ENCODE measurements at regions not wholly inside any gene's neighbourhood (a gene's known extent, or its start where the extent isn't known, plus 50 kb on each side); places are given as distances from the start of the nearest gene placed in this dataset.
"Not testable (repeated sequence)": the region's sequence is repeated elsewhere in the genome, so short reads cannot be mapped to it uniquely, and the experiment has no call there.

- not testable (repeated sequence) for H3K36me3 ChIP-seq (ENCODE audit: control insufficient read depth, insufficient read depth, low read length); H3K4me1 ChIP-seq (ENCODE audit: control insufficient read depth, insufficient read depth, low read length); H3K27me3 ChIP-seq (ENCODE audit: control insufficient read depth, insufficient read depth, low read length); H3K4me3 ChIP-seq (ENCODE audit: low read depth, low read length); H3K27ac ChIP-seq (ENCODE audit: low read depth, low read length); H3K9me3 ChIP-seq (ENCODE audit: control insufficient read depth, insufficient read depth, low read length); H3K9ac ChIP-seq (ENCODE audit: low read depth, low read length)
Observed at GRCh38 chr9:10890266-10890665, 277.5 kb upstream of the PTPRD start.

- Histone ChIP-seq H3K4me3 (ENCODE audit: low read depth, low read length) (no peak overlapping the region), H3K9me3 (ENCODE audit: control insufficient read depth, insufficient read depth, low read length) (peaks cover 6% of the 10 kb centered on the region), H3K27me3 (ENCODE audit: control insufficient read depth, insufficient read depth, low read length) (no peaks in the 10 kb centered on the region), H3K36me3 (ENCODE audit: control insufficient read depth, insufficient read depth, low read length) (no peaks in the 10 kb centered on the region), H3K27ac (ENCODE audit: low read depth, low read length) (no peak overlapping the region), H3K9ac (ENCODE audit: low read depth, low read length) (no peak overlapping the region), H3K4me1 (ENCODE audit: control insufficient read depth, insufficient read depth, low read length) (peaks cover 3% of the 10 kb centered on the region; the same call in 1 of the 2 replicates)
Observed at GRCh38 chr9:10899509-10899908, 286.7 kb upstream of the PTPRD start.

GRCh38 chr9:10903969-10904368, 291.2 kb upstream of the PTPRD start:
- Histone ChIP-seq H3K36me3 (ENCODE audit: control insufficient read depth, insufficient read depth, low read length) (no peaks in the 10 kb centered on the region), H3K27me3 (ENCODE audit: control insufficient read depth, insufficient read depth, low read length) (no peaks in the 10 kb centered on the region), H3K4me1 (ENCODE audit: control insufficient read depth, insufficient read depth, low read length) (no peaks in the 10 kb centered on the region), H3K4me3 (ENCODE audit: low read depth, low read length) (no peak overlapping the region), H3K27ac (ENCODE audit: low read depth, low read length) (no peak overlapping the region), H3K9ac (ENCODE audit: low read depth, low read length) (no peak overlapping the region), H3K9me3 (ENCODE audit: control insufficient read depth, insufficient read depth, low read length) (peaks cover 5% of the 10 kb centered on the region)

- Histone ChIP-seq H3K9me3 (ENCODE audit: control insufficient read depth, insufficient read depth, low read length) (peaks cover 6% of the 10 kb centered on the region), H3K9ac (ENCODE audit: low read depth, low read length) (no peak overlapping the region), H3K4me3 (ENCODE audit: low read depth, low read length) (no peak overlapping the region), H3K27me3 (ENCODE audit: control insufficient read depth, insufficient read depth, low read length) (no peaks in the 10 kb centered on the region), H3K36me3 (ENCODE audit: control insufficient read depth, insufficient read depth, low read length) (no peaks in the 10 kb centered on the region), H3K4me1 (ENCODE audit: control insufficient read depth, insufficient read depth, low read length) (0 out of 2 replicates have a peak, but pooled peaks cover 5% of the 10 kb centered on the region), H3K27ac (ENCODE audit: low read depth, low read length) (no peak overlapping the region)
Observed at GRCh38 chr9:10910779-10911178, 298.0 kb upstream of the PTPRD start.

- Histone ChIP-seq H3K9ac (ENCODE audit: low read depth, low read length) (no peak overlapping the region), H3K27me3 (ENCODE audit: control insufficient read depth, insufficient read depth, low read length) (no peaks in the 10 kb centered on the region), H3K4me3 (ENCODE audit: low read depth, low read length) (no peak overlapping the region), H3K27ac (ENCODE audit: low read depth, low read length) (no peak overlapping the region), H3K36me3 (ENCODE audit: control insufficient read depth, insufficient read depth, low read length) (no peaks in the 10 kb centered on the region), H3K9me3 (ENCODE audit: control insufficient read depth, insufficient read depth, low read length) (peaks cover 6% of the 10 kb centered on the region), H3K4me1 (ENCODE audit: control insufficient read depth, insufficient read depth, low read length) (0 out of 2 replicates have a peak, but pooled peaks cover 7% of the 10 kb centered on the region)
Observed at GRCh38 chr9:10911373-10911772, 298.6 kb upstream of the PTPRD start.

GRCh38 chr9:10917001-10917400, 304.2 kb upstream of the PTPRD start:
- Histone ChIP-seq H3K9me3 (ENCODE audit: control insufficient read depth, insufficient read depth, low read length) (no peaks in the 10 kb centered on the region), H3K4me3 (ENCODE audit: low read depth, low read length) (no peak overlapping the region), H3K27me3 (ENCODE audit: control insufficient read depth, insufficient read depth, low read length) (no peaks in the 10 kb centered on the region), H3K9ac (ENCODE audit: low read depth, low read length) (no peak overlapping the region), H3K27ac (ENCODE audit: low read depth, low read length) (no peak overlapping the region), H3K36me3 (ENCODE audit: control insufficient read depth, insufficient read depth, low read length) (no peaks in the 10 kb centered on the region), H3K4me1 (ENCODE audit: control insufficient read depth, insufficient read depth, low read length) (peaks cover 15% of the 10 kb centered on the region)

- no peak overlapping the region for H3K9ac ChIP-seq (ENCODE audit: low read depth, low read length)
- peak overlapping the region; percentile 37; the same call in 1 of the 2 replicates for H3K4me3 ChIP-seq (ENCODE audit: low read depth, low read length)
- H3K27ac ChIP-seq (ENCODE audit: low read depth, low read length): peak overlapping the region; percentile 57
- no peaks in the 10 kb centered on the region for H3K27me3 ChIP-seq (ENCODE audit: control insufficient read depth, insufficient read depth, low read length)
- H3K36me3 ChIP-seq (ENCODE audit: control insufficient read depth, insufficient read depth, low read length): no peaks in the 10 kb centered on the region
- H3K4me1 ChIP-seq (ENCODE audit: control insufficient read depth, insufficient read depth, low read length): peaks cover 30% of the 10 kb centered on the region
- H3K9me3 ChIP-seq (ENCODE audit: control insufficient read depth, insufficient read depth, low read length): no peaks in the 10 kb centered on the region
Observed at GRCh38 chr9:10921671-10922070, 308.9 kb upstream of the PTPRD start.

GRCh38 chr9:10925896-10926295, 313.1 kb upstream of the PTPRD start:
- Histone ChIP-seq H3K27me3 (ENCODE audit: control insufficient read depth, insufficient read depth, low read length) (no peaks in the 10 kb centered on the region), H3K36me3 (ENCODE audit: control insufficient read depth, insufficient read depth, low read length) (no peaks in the 10 kb centered on the region), H3K9me3 (ENCODE audit: control insufficient read depth, insufficient read depth, low read length) (no peaks in the 10 kb centered on the region), H3K4me3 (ENCODE audit: low read depth, low read length) (no peak overlapping the region), H3K9ac (ENCODE audit: low read depth, low read length) (no peak overlapping the region), H3K27ac (ENCODE audit: low read depth, low read length) (no peak overlapping the region), H3K4me1 (ENCODE audit: control insufficient read depth, insufficient read depth, low read length) (peaks cover 30% of the 10 kb centered on the region)

GRCh38 chr9:10928372-10928771, 315.6 kb upstream of the PTPRD start:
- Histone ChIP-seq H3K27ac (ENCODE audit: low read depth, low read length) (no peak overlapping the region), H3K36me3 (ENCODE audit: control insufficient read depth, insufficient read depth, low read length) (no peaks in the 10 kb centered on the region), H3K9ac (ENCODE audit: low read depth, low read length) (no peak overlapping the region), H3K4me3 (ENCODE audit: low read depth, low read length) (no peak overlapping the region), H3K9me3 (ENCODE audit: control insufficient read depth, insufficient read depth, low read length) (no peaks in the 10 kb centered on the region), H3K27me3 (ENCODE audit: control insufficient read depth, insufficient read depth, low read length) (no peaks in the 10 kb centered on the region), H3K4me1 (ENCODE audit: control insufficient read depth, insufficient read depth, low read length) (peaks cover 11% of the 10 kb centered on the region)

- H3K27ac ChIP-seq (ENCODE audit: low read depth, low read length): no peak overlapping the region
- no peaks in the 10 kb centered on the region for H3K4me1 ChIP-seq (ENCODE audit: control insufficient read depth, insufficient read depth, low read length)
- no peak overlapping the region for H3K9ac ChIP-seq (ENCODE audit: low read depth, low read length)
- H3K4me3 ChIP-seq (ENCODE audit: low read depth, low read length): no peak overlapping the region
- H3K36me3 ChIP-seq (ENCODE audit: control insufficient read depth, insufficient read depth, low read length): no peaks in the 10 kb centered on the region
- no peaks in the 10 kb centered on the region for H3K27me3 ChIP-seq (ENCODE audit: control insufficient read depth, insufficient read depth, low read length)
- no peaks in the 10 kb centered on the region for H3K9me3 ChIP-seq (ENCODE audit: control insufficient read depth, insufficient read depth, low read length)
Observed at GRCh38 chr9:10930081-10930480, 317.3 kb upstream of the PTPRD start.

- H3K9me3 ChIP-seq (ENCODE audit: control insufficient read depth, insufficient read depth, low read length): no peaks in the 10 kb centered on the region
- no peak overlapping the region for H3K27ac ChIP-seq (ENCODE audit: low read depth, low read length)
- H3K9ac ChIP-seq (ENCODE audit: low read depth, low read length): no peak overlapping the region
- no peaks in the 10 kb centered on the region for H3K36me3 ChIP-seq (ENCODE audit: control insufficient read depth, insufficient read depth, low read length)
- no peaks in the 10 kb centered on the region for H3K27me3 ChIP-seq (ENCODE audit: control insufficient read depth, insufficient read depth, low read length)
- H3K4me1 ChIP-seq (ENCODE audit: control insufficient read depth, insufficient read depth, low read length): no peaks in the 10 kb centered on the region
- no peak overlapping the region for H3K4me3 ChIP-seq (ENCODE audit: low read depth, low read length)
Observed at GRCh38 chr9:10946676-10947410, 334.0 kb upstream of the PTPRD start.
